ENCODE measurements at regions not wholly inside any gene's neighbourhood (a gene's known extent, or its start where the extent isn't known, plus 50 kb on each side); places are given as distances from the start of the nearest gene placed in this dataset.

DNA sequence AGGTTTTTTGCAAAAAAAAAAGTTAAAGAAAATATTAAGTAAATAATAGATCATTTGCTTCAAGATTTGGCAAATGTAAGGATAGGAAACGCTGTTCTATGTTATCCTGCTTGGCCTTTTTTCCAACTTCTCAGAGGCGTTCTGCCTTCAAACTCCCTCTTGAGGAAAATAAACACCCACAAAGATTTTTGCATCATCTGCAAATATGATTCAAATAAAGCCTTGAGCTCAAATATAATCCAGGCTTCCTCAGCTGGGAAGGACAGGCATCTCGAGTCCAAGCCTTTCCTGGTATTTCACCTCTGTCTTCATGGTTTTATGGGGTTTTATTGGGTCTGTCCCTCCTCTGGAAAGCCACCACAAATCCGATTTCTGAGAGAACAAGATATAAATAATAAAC lies 67.7 kb upstream of the PTPN1 start:
- no peak overlapping the region for H3K4me3 ChIP-seq
- intact Hi-C loops (cut with DNase I): no loop called here
- H3K4me1 ChIP-seq (replicated peaks): no peaks in the 10 kb centered on the region
- no peak for DNase-seq (ENCODE audit: low spot score)
- no peaks in the 10 kb centered on the region for H3K36me3 ChIP-seq
- H3K27me3 ChIP-seq (replicated peaks; ENCODE audit: insufficient read depth): no peaks in the 10 kb centered on the region
- TF ChIP-seq, protein P1, sequence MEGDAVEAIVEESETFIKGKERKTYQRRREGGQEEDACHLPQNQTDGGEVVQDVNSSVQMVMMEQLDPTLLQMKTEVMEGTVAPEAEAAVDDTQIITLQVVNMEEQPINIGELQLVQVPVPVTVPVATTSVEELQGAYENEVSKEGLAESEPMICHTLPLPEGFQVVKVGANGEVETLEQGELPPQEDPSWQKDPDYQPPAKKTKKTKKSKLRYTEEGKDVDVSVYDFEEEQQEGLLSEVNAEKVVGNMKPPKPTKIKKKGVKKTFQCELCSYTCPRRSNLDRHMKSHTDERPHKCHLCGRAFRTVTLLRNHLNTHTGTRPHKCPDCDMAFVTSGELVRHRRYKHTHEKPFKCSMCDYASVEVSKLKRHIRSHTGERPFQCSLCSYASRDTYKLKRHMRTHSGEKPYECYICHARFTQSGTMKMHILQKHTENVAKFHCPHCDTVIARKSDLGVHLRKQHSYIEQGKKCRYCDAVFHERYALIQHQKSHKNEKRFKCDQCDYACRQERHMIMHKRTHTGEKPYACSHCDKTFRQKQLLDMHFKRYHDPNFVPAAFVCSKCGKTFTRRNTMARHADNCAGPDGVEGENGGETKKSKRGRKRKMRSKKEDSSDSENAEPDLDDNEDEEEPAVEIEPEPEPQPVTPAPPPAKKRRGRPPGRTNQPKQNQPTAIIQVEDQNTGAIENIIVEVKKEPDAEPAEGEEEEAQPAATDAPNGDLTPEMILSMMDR (IDR thresholded peaks at IDR 0.05): no peak
- TF ChIP-seq POLR2A (IDR thresholded peaks at IDR 0.05) (no peak), POLR2AphosphoS5 (IDR thresholded peaks at IDR 0.05) (peak; percentile 6)
- peak overlapping the region; percentile 44 to 53 for H3K27ac ChIP-seq
- 45% methylated on average over 4 of the region's 4 CpGs for WGBS
- H3K9me3 ChIP-seq: no peaks in the 10 kb centered on the region

DNA sequence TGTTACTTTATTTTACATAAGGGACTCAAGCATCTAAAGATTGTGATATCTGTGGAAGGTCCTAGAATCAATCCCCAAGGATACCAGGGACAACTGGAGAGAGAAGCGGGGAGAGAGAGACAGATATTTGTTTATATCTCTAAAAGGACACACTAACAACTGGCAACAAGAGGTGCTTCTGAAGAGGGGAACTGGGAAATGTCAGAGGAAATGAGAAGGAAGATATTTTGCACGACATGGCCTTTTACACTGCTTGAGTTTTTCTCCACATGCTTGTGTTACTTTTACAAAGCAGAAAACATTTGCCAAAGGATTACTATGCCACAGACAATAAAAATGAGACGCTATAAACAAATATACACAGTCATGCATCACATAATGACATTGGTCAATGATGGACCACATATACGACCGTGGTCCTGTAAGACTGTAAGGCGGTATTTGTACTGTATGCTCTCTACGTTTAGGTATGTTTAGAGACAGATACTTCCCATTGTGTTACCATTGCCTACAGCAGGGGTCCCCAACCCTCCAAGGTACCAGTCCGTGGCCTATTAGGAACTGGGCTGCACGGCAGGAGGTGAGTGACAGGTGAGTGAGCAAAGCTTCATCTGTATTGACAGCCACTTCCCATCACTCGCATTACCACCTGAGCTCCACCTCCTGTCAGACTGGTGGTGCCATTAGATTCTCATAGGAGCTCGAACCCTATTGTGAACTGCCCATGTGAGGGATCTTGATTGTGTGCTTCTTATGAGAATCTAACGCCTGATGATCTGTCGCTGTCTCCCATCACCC lies 64.6 kb upstream of the PTPN1 start:
- 73% methylated on average over 13 of the region's 13 CpGs for WGBS
- H3K27ac ChIP-seq: no peak overlapping the region
- TF ChIP-seq POLR2A (IDR thresholded peaks at IDR 0.05): no peak
- no peak for TF ChIP-seq POLR2AphosphoS5 (IDR thresholded peaks at IDR 0.05)
- TF ChIP-seq, protein P1 (IDR thresholded peaks at IDR 0.05): no peak
- DNase-seq (ENCODE audit: low spot score): no peak
- no peaks in the 10 kb centered on the region for H3K36me3 ChIP-seq
- no peaks in the 10 kb centered on the region for H3K27me3 ChIP-seq (replicated peaks; ENCODE audit: insufficient read depth)
- H3K4me1 ChIP-seq (replicated peaks): no peaks in the 10 kb centered on the region
- intact Hi-C loops (cut with DNase I): no loop called here
- no peak overlapping the region for H3K4me3 ChIP-seq
- no peaks in the 10 kb centered on the region for H3K9me3 ChIP-seq

DNA sequence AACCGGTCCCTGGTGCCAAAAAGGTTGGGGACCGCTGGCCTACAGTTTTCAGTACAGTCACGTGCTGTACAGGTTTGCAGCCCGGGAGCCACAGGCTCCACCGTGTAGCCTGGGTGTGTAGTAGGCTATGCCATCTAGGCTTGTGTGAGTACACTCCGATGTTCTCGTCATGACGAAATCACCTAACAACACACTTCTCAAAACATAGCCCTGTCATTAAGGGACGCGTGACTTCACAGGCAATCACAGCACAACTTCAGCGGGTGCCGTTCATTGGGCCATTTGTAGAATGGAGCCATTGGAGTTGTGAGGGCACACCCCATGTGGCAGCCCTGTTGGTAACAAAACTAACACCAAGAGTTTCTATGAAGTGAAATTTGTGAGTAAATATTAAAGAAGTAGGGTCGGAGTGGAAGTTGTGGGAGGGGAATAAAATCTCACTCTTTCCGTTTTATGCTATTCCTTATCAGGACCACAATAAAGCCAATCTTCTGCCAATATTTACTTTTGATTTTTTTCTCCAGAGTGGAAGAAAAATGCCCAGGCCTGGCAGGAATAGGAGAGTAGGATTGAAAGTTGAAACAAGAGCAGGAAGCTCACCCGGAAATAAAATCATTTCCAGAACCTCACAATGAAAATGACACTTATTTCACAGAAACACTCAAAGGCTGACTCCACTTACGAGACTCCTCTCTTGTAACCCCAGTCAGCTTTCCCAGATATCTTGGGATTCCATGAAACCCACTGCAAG lies 63.7 kb upstream of the PTPN1 start:
- 71% methylated on average over 16 of the region's 16 CpGs for WGBS
- Histone ChIP-seq H3K4me3 (no peak overlapping the region), H3K27ac (no peak overlapping the region), H3K27me3 (replicated peaks; ENCODE audit: insufficient read depth) (no peaks in the 10 kb centered on the region), H3K9me3 (no peaks in the 10 kb centered on the region), H3K4me1 (replicated peaks) (no peaks in the 10 kb centered on the region), H3K36me3 (no peaks in the 10 kb centered on the region)
- intact Hi-C loops (cut with DNase I): no loop called here
- TF ChIP-seq, protein P1 (IDR thresholded peaks at IDR 0.05): no peak
- no peak for TF ChIP-seq POLR2A (IDR thresholded peaks at IDR 0.05)
- no peak for TF ChIP-seq POLR2AphosphoS5 (IDR thresholded peaks at IDR 0.05)
- DNase-seq (ENCODE audit: low spot score): no peak

DNA sequence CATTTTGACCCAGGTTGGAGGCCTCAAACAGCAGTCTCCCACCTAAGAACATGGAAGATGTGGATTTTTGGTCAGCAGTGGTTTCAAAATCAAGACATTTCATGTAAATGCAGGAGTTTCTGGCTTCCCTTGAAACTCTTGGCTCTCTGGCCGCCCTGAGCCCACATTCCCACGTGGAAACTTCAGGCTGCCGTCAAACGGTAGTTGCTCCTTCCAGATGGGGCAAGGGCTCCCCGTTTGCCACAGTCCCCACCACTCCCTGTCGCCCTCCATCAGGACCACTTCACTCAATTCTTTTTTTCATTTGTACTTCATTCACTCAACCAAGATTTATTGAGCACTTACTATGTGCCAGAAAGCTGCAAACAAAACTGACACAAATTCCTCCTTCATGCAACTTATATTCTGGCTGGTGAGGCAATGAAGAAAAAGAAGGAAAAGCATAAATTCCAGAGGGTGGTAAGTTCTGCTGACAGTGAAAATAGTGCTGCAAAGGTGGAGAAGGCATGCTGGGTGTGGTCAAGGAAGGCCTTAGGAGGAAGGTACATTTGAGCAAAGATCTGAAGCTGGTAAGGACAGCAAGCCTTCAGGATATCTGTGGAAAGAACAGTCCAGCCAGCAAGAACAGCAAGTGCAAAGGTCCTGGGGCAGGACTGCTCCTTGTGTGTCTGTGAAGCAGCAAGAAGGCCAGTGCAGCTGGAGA lies 62.9 kb upstream of the PTPN1 start:
- no peaks in the 10 kb centered on the region for H3K27me3 ChIP-seq (replicated peaks; ENCODE audit: insufficient read depth)
- intact Hi-C loops (cut with DNase I): no loop called here
- no peaks in the 10 kb centered on the region for H3K9me3 ChIP-seq
- DNase-seq (ENCODE audit: low spot score): no peak
- TF ChIP-seq, protein P1 (IDR thresholded peaks at IDR 0.05): no peak
- TF ChIP-seq POLR2A (IDR thresholded peaks at IDR 0.05) (no peak), POLR2AphosphoS5 (IDR thresholded peaks at IDR 0.05) (no peak)
- H3K4me3 ChIP-seq: no peak overlapping the region
- WGBS: 75% methylated on average over 6 of the region's 6 CpGs
- H3K4me1 ChIP-seq (replicated peaks): no peaks in the 10 kb centered on the region
- no peaks in the 10 kb centered on the region for H3K36me3 ChIP-seq
- no peak overlapping the region for H3K27ac ChIP-seq
